CD1c-positive myeloid dendritic cell (primary cell): ENCODE measurements at regions not wholly inside any gene's neighbourhood (a gene's known extent, or its start where the extent isn't known, plus 50 kb on each side); places are given as distances from the start of the nearest gene placed in this dataset.

Source experiments
- DNase-seq: peaks from one replicate; pipeline ENCODE4 v3.0.0-alpha.2; 2016; ENCODE audit errors: extremely low spot score

- DNase-seq, result no peak
These were observed 65.6 kb upstream of the MAP1B start for GRCh38 chr5:72041654-72042053.

DNA sequence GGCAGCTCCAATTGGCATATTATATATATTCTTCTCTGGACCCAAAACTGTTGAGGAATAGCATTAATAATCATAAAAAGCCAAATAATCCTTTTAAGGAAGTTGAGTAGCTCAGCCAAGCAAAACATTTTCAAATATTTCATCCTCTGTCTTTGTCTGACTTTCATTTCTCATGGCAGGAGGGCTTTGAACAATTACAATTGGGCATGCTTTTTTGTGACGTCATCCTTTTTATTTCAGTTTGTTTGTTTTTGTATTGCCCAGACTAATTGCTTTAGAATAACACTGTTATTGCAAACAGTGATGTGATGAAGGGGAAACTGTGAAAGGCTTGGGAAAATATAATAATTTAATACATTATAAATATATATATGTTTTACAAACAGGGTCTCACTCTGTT, 65.2 kb upstream of the MAP1B start:
- no peak for DNase-seq

GRCh38 chr5:72045692-72046091, 61.6 kb upstream of the MAP1B start:
- no peak for DNase-seq

DNA sequence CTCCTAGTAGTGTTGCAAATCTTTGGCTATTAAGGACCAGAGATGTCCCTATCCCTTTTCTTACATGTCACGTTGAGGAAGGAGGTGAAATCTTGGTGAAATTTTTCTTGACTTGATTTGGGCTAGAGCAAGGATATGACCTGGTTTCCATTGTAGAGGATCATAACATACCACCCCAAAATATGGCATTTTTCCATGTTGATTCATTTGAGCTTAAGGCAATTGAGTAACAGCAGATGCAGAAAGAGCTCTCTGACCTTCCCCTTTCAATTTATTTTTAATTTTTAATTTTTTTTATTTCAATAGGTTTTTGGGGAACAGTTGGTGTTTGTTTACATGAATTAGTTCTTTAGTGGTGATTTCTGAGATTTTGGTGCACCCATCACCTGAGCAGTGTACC, 61.2 kb upstream of the MAP1B start:
- no peak for DNase-seq

- no peak for DNase-seq
These were observed 51.6 kb upstream of the MAP1B start for GRCh38 chr5:72055636-72056035.
